Esophagus (tissue), 2 donors: ENCODE measurements at regions not wholly inside any gene's neighbourhood (a gene's known extent, or its start where the extent isn't known, plus 50 kb on each side); places are given as distances from the start of the nearest gene placed in this dataset.

Experiments used
- H3K27ac ChIP-seq, 2 donors: one replicate each; pipeline ENCODE4 v1.5.1; 2013; ENCODE audit warnings: low read depth in 2 of 2, mild to moderate bottlenecking in 2 of 2, inconsistent platforms in 1 of 2, low read length in 1 of 2, moderate library complexity in 1 of 2
- H3K27me3 ChIP-seq, 2 donors: one replicate each; pipeline ENCODE4 v1.6.1; 2013; ENCODE audit warnings: low read length in 2 of 2, control low read depth in 1 of 2, mild to moderate bottlenecking in 1 of 2; ENCODE audit not compliant: insufficient read depth in 2 of 2, control insufficient read depth in 1 of 2
- H3K36me3 ChIP-seq, 2 donors: one replicate each; pipeline ENCODE4 v1.6.1; 2013; ENCODE audit warnings: low read length in 1 of 2; ENCODE audit not compliant: control insufficient read depth in 2 of 2, insufficient read depth in 2 of 2
- H3K4me1 ChIP-seq, 2 donors: one replicate each; pipeline ENCODE4 v1.6.1; 2013; ENCODE audit warnings: low read length in 1 of 2; ENCODE audit not compliant: control insufficient read depth in 2 of 2, insufficient read depth in 2 of 2
- H3K4me3 ChIP-seq, 2 donors: one replicate each; pipeline ENCODE4 v1.5.1; 2013; ENCODE audit warnings: low read length in 2 of 2, mild to moderate bottlenecking in 2 of 2, low read depth in 1 of 2, moderate library complexity in 1 of 2
- H3K9me3 ChIP-seq, 2 donors: one replicate each; pipeline ENCODE4 v1.6.1; 2013; ENCODE audit warnings: mild to moderate bottlenecking in 2 of 2, low read depth in 1 of 2, low read length in 1 of 2, moderate library complexity in 1 of 2; ENCODE audit not compliant: control insufficient read depth in 2 of 2, insufficient read depth in 1 of 2
- WGBS, 2 donors: extraction: QIAGEN DNeasy Blood & Tissue Kit; methylation state at CpG; one replicate each; pipeline ENCODE4 v1.1.7; 2013; 5-methylcytosine and 5-hydroxymethylcytosine counted together
- donor health status: healthy with polysubstance abuse.
- donor health status: Bipolar disorder and iron deficiency.

- 84% methylated on average over 4 of the region's 4 CpGs for WGBS, 2 donors
- Histone ChIP-seq H3K4me1 (no peaks in the 10 kb centered on the region), H3K36me3 (no peaks in the 10 kb centered on the region), H3K9me3 (no peaks in the 10 kb centered on the region), H3K4me3 (no peak overlapping the region), H3K27me3 (no peaks in the 10 kb centered on the region), H3K27ac (no peak overlapping the region)
These were observed 805.2 kb downstream of the GALC start for GRCh38 chr14:87187786-87188185.

- Histone ChIP-seq H3K4me1 (no peaks in the 10 kb centered on the region), H3K27ac (no peak overlapping the region), H3K27me3 (no peaks in the 10 kb centered on the region), H3K36me3 (no peaks in the 10 kb centered on the region), H3K4me3 (no peak overlapping the region), H3K9me3 (no peaks in the 10 kb centered on the region)
- whole genome bisulfite sequencing, 2 donors = 68 to 73% methylated on average over 5 of the region's 5 CpGs
These were observed 806.2 kb downstream of the GALC start for GRCh38 chr14:87186737-87187136.

- no peaks in the 10 kb centered on the region for H3K9me3 ChIP-seq
- H3K27me3 ChIP-seq = no peaks in the 10 kb centered on the region
- no peak overlapping the region for H3K27ac ChIP-seq
- no peaks in the 10 kb centered on the region for H3K4me1 ChIP-seq
- H3K36me3 ChIP-seq = no peaks in the 10 kb centered on the region
- no peak overlapping the region for H3K4me3 ChIP-seq
- WGBS, 2 donors = 52 to 53% methylated on average over 10 of the region's 10 CpGs
These were observed 806.9 kb downstream of the GALC start for GRCh38 chr14:87185961-87186560.

- Histone ChIP-seq H3K27ac (no peak overlapping the region), H3K4me3 (no peak overlapping the region), H3K36me3 (no peaks in the 10 kb centered on the region), H3K27me3 (no peaks in the 10 kb centered on the region), H3K9me3 (no peaks in the 10 kb centered on the region), H3K4me1 (no peaks in the 10 kb centered on the region)
- WGBS, 2 donors = 67 to 76% methylated on average over 4 of the region's 4 CpGs
These were observed 808.8 kb downstream of the GALC start for GRCh38 chr14:87184180-87184579.

- no peaks in the 10 kb centered on the region for H3K4me1 ChIP-seq
- no peaks in the 10 kb centered on the region for H3K36me3 ChIP-seq
- H3K27me3 ChIP-seq = no peaks in the 10 kb centered on the region
- no peak overlapping the region for H3K4me3 ChIP-seq
- WGBS, 2 donors = 58 to 62% methylated on average over 3 of the region's 3 CpGs
- H3K27ac ChIP-seq = no peak overlapping the region
- H3K9me3 ChIP-seq = no peaks in the 10 kb centered on the region
These were observed 811.7 kb downstream of the GALC start for GRCh38 chr14:87181288-87181687.

GRCh38 chr14:87179936-87180335 is 813.0 kb downstream of the GALC start:
- Histone ChIP-seq H3K36me3 (no peaks in the 10 kb centered on the region), H3K4me1 (no peaks in the 10 kb centered on the region), H3K4me3 (no peak overlapping the region), H3K27ac (no peak overlapping the region), H3K27me3 (no peaks in the 10 kb centered on the region), H3K9me3 (no peaks in the 10 kb centered on the region)
- WGBS, 2 donors = 84 to 91% methylated on average over 6 of the region's 6 CpGs

GRCh38 chr14:87178277-87178676 is 814.7 kb downstream of the GALC start:
- whole genome bisulfite sequencing, 2 donors = 47 to 49% methylated on average over 1 of the region's 1 CpG
- no peak overlapping the region for H3K4me3 ChIP-seq
- no peaks in the 10 kb centered on the region for H3K4me1 ChIP-seq
- no peaks in the 10 kb centered on the region for H3K27me3 ChIP-seq
- H3K36me3 ChIP-seq = no peaks in the 10 kb centered on the region
- no peak overlapping the region for H3K27ac ChIP-seq
- no peaks in the 10 kb centered on the region for H3K9me3 ChIP-seq

- 23 to 29% methylated on average over 2 of the region's 2 CpGs for WGBS, 2 donors
These were observed 817.8 kb downstream of the GALC start for GRCh38 chr14:87175175-87175574.

GRCh38 chr14:87171141-87171540 is 821.8 kb downstream of the GALC start:
- Histone ChIP-seq H3K27ac (no peak overlapping the region), H3K36me3 (no peaks in the 10 kb centered on the region)
- 75 to 77% methylated on average over 2 of the region's 2 CpGs for WGBS, 2 donors

More at GRCh38 chr14:87175175-87175574, 817.8 kb downstream of the GALC start:
- Histone ChIP-seq H3K9me3 (no peaks in the 10 kb centered on the region), H3K27ac (no peak overlapping the region), H3K36me3 (no peaks in the 10 kb centered on the region), H3K4me3 (no peak overlapping the region), H3K4me1 (no peaks in the 10 kb centered on the region), H3K27me3 (no peaks in the 10 kb centered on the region)

GRCh38 chr14:87170179-87170578 is 822.8 kb downstream of the GALC start:
- H3K4me3 ChIP-seq = no peak overlapping the region
- WGBS, 2 donors = 30 to 48% methylated on average over 3 of the region's 3 CpGs
- H3K27me3 ChIP-seq = no peaks in the 10 kb centered on the region
- no peaks in the 10 kb centered on the region for H3K4me1 ChIP-seq
- H3K27ac ChIP-seq = no peak overlapping the region
- H3K36me3 ChIP-seq = no peaks in the 10 kb centered on the region
- no peaks in the 10 kb centered on the region for H3K9me3 ChIP-seq

More at GRCh38 chr14:87171141-87171540, 821.8 kb downstream of the GALC start:
- Histone ChIP-seq H3K4me3 (no peak overlapping the region), H3K4me1 (no peaks in the 10 kb centered on the region), H3K27me3 (no peaks in the 10 kb centered on the region), H3K9me3 (no peaks in the 10 kb centered on the region)
